ENCODE measurements at regions not wholly inside any gene's neighbourhood (a gene's known extent, or its start where the extent isn't known, plus 50 kb on each side); places are given as distances from the start of the nearest gene placed in this dataset.
"Not testable (repeated sequence)": the region's sequence is repeated elsewhere in the genome, so short reads cannot be mapped to it uniquely, and the experiment has no call there.

GRCh38 chr13:76245920-76246319, 609.8 kb downstream of the LMO7 start:
- DNase-seq: no peak

GRCh38 chr13:76245211-76245610, 609.1 kb downstream of the LMO7 start:
- no peak for DNase-seq

GRCh38 chr13:76243120-76243519, 607.0 kb downstream of the LMO7 start:
- DNase-seq: not testable (repeated sequence)

- DNase-seq: no peak
These were observed 603.0 kb downstream of the LMO7 start for GRCh38 chr13:76239031-76239680.

- DNase-seq: no peak
These were observed 595.5 kb downstream of the LMO7 start for GRCh38 chr13:76231522-76232167.

- no peak for DNase-seq
These were observed 593.2 kb downstream of the LMO7 start for GRCh38 chr13:76229281-76229680.

- DNase-seq: no peak
These were observed 590.8 kb downstream of the LMO7 start for GRCh38 chr13:76226941-76227340.

- DNase-seq: peak; percentile 29
These were observed 589.8 kb downstream of the LMO7 start for GRCh38 chr13:76225815-76226489.

- no peak for DNase-seq
These were observed 587.9 kb downstream of the LMO7 start for GRCh38 chr13:76223999-76224398.

- DNase-seq: no peak
These were observed 587.4 kb downstream of the LMO7 start for GRCh38 chr13:76223565-76223964.

- DNase-seq: peak; percentile 69
These were observed 586.4 kb downstream of the LMO7 start for GRCh38 chr13:76222511-76222910.

GRCh38 chr13:76216729-76217128, 580.6 kb downstream of the LMO7 start:
- no peak for DNase-seq

- no peak for DNase-seq
These were observed 577.9 kb downstream of the LMO7 start for GRCh38 chr13:76214001-76214400.

GRCh38 chr13:76213423-76213904, 577.3 kb downstream of the LMO7 start:
- DNase-seq: no peak

GRCh38 chr13:76210262-76210661, 574.1 kb downstream of the LMO7 start:
- DNase-seq: peak; percentile 61

GRCh38 chr13:76198568-76199163, 562.5 kb downstream of the LMO7 start:
- DNase-seq: no peak

GRCh38 chr13:76189882-76190519, 553.9 kb downstream of the LMO7 start:
- no peak for DNase-seq

- no peak for DNase-seq
These were observed 540.0 kb downstream of the LMO7 start for GRCh38 chr13:76175961-76176725.

- no peak for DNase-seq
These were observed 532.5 kb downstream of the LMO7 start for GRCh38 chr13:76168661-76169060.

- no peak for DNase-seq
These were observed 528.2 kb downstream of the LMO7 start for GRCh38 chr13:76164290-76164689.

- no peak for DNase-seq
These were observed 527.6 kb downstream of the LMO7 start for GRCh38 chr13:76163761-76164160.

Measured in DMS153 (cell line).